HG03108 (cell line): ENCODE measurements at regions not wholly inside any gene's neighbourhood (a gene's known extent, or its start where the extent isn't known, plus 50 kb on each side); places are given as distances from the start of the nearest gene placed in this dataset.

Experiments
- ATAC-seq: cut with Tn5 transposase; IDR thresholded peaks from one replicate; pipeline ENCODE4 v1.9.1; 2021; ENCODE audit warnings: moderate library complexity; ENCODE audit not compliant: unreplicated experiment

- ATAC-seq: no peak
These were observed 877.8 kb downstream of the EPHA7 start for GRCh38 chr6:92541448-92542060.

- ATAC-seq: no peak
These were observed 880.4 kb downstream of the EPHA7 start for GRCh38 chr6:92538926-92539325.

GRCh38 chr6:92538275-92538674 lies 881.1 kb downstream of the EPHA7 start:
- ATAC-seq: no peak

GRCh38 chr6:92534109-92534508 lies 885.2 kb downstream of the EPHA7 start:
- ATAC-seq: no peak

- ATAC-seq: no peak
These were observed 896.8 kb downstream of the EPHA7 start for GRCh38 chr6:92522589-92522988.

GRCh38 chr6:92521553-92521952 lies 897.8 kb downstream of the EPHA7 start:
- no peak for ATAC-seq

GRCh38 chr6:92510137-92510536 lies 909.2 kb downstream of the EPHA7 start:
- no peak for ATAC-seq

- no peak for ATAC-seq
These were observed 911.8 kb downstream of the EPHA7 start for GRCh38 chr6:92507552-92507951.

- no peak for ATAC-seq
These were observed 914.9 kb downstream of the EPHA7 start for GRCh38 chr6:92504509-92504908.

- no peak for ATAC-seq
These were observed 922.1 kb downstream of the EPHA7 start for GRCh38 chr6:92497281-92497680.

GRCh38 chr6:92496527-92496926 lies 922.8 kb downstream of the EPHA7 start:
- no peak for ATAC-seq

- ATAC-seq: no peak
These were observed 924.1 kb downstream of the EPHA7 start for GRCh38 chr6:92495242-92495641.

GRCh38 chr6:92485487-92485886 lies 933.9 kb downstream of the EPHA7 start:
- no peak for ATAC-seq

- ATAC-seq: no peak
These were observed 939.5 kb downstream of the EPHA7 start for GRCh38 chr6:92479831-92480230.

GRCh38 chr6:92473056-92473455 lies 946.3 kb downstream of the EPHA7 start:
- no peak for ATAC-seq

GRCh38 chr6:92469186-92469828 lies 950.1 kb downstream of the EPHA7 start:
- ATAC-seq: no peak

GRCh38 chr6:92468066-92468465 lies 951.3 kb downstream of the EPHA7 start:
- no peak for ATAC-seq

- no peak for ATAC-seq
These were observed 959.2 kb downstream of the EPHA7 start for GRCh38 chr6:92460133-92460532.

GRCh38 chr6:92459606-92460005 lies 959.8 kb downstream of the EPHA7 start:
- ATAC-seq: no peak

- ATAC-seq: no peak
These were observed 973.3 kb downstream of the EPHA7 start for GRCh38 chr6:92446052-92446451.

GRCh38 chr6:92433911-92434310 lies 985.4 kb downstream of the EPHA7 start:
- ATAC-seq: no peak

- no peak for ATAC-seq
These were observed 987.9 kb downstream of the EPHA7 start for GRCh38 chr6:92431502-92431901.

GRCh38 chr6:92428448-92428847 lies 990.9 kb downstream of the EPHA7 start:
- ATAC-seq: no peak
